ENCODE measurements at regions not wholly inside any gene's neighbourhood (a gene's known extent, or its start where the extent isn't known, plus 50 kb on each side); places are given as distances from the start of the nearest gene placed in this dataset.

- no peak for TF ChIP-seq CTCF (IDR thresholded peaks at IDR 0.05; ENCODE audit: low read depth, low read length, missing input control)
- TF ChIP-seq JUND (IDR thresholded peaks at IDR 0.05): no peak
- no peak for TF ChIP-seq YY1 (IDR thresholded peaks at IDR 0.05)
- no peak for TF ChIP-seq FOXA1 (IDR thresholded peaks at IDR 0.05)
- TF ChIP-seq ZBTB33 (IDR thresholded peaks at IDR 0.05): no peak
- no peak for TF ChIP-seq EGR1 (IDR thresholded peaks at IDR 0.05; ENCODE audit: low read depth in 2 of 2)
- TF ChIP-seq TAF1 (conservative IDR thresholded peaks at IDR 0.05): no peak
Measured at GRCh38 chr2:118764855-118765254, 82.6 kb downstream of the EN1 start.

Measured in liver (tissue), 3 donors.